Peyer's patch (tissue), 4 donors: ENCODE measurements at regions not wholly inside any gene's neighbourhood (a gene's known extent, or its start where the extent isn't known, plus 50 kb on each side); places are given as distances from the start of the nearest gene placed in this dataset.

Experiments used
- CTCF ChIP-seq, 6 experiments: fragments of 450-650 bp in 4 of 6; fragments of 200-600 bp in 2 of 6; sonication (generic) in 1 of 6; IDR thresholded peaks; one replicate each; pipeline ENCODE4 v1.5.1; 2017 to 2019; ENCODE audit warnings: antibody characterized with exemption in 6 of 6, mild to moderate bottlenecking in 3 of 6, moderate library complexity in 1 of 6
- POLR2A ChIP-seq, 2 donors: fragments of 450-650 bp; IDR thresholded peaks; one replicate each; pipeline ENCODE4 v1.5.1; 2017; ENCODE audit warnings: antibody characterized with exemption in 2 of 2, mild to moderate bottlenecking in 2 of 2, moderate library complexity in 2 of 2

- TF ChIP-seq CTCF (IDR thresholded peaks at IDR 0.05) (no peak), POLR2A (IDR thresholded peaks at IDR 0.05) (no peak)
Observed at GRCh38 chrX:106467422-106467821, 144.4 kb upstream of the RADX start.
